ENCODE measurements at regions not wholly inside any gene's neighbourhood (a gene's known extent, or its start where the extent isn't known, plus 50 kb on each side); places are given as distances from the start of the nearest gene placed in this dataset.

- no peak for TF ChIP-seq EZH2phosphoT487 (IDR thresholded peaks at IDR 0.05; ENCODE audit: low read depth, severe bottlenecking, unreplicated experiment)
- no peak for TF ChIP-seq CTCF (IDR thresholded peaks at IDR 0.05; ENCODE audit: poor library complexity)
Measured at GRCh38 chr16:65919986-65920376, 446.5 kb upstream of the CDH5 start.
